OCI-LY7 (cell line): ENCODE measurements at regions not wholly inside any gene's neighbourhood (a gene's known extent, or its start where the extent isn't known, plus 50 kb on each side); places are given as distances from the start of the nearest gene placed in this dataset.
"Not testable (repeated sequence)": the region's sequence is repeated elsewhere in the genome, so short reads cannot be mapped to it uniquely, and the experiment has no call there.

Experiments used
- CTCF ChIP-seq: fragments of 200-600 bp; sonication (generic); conservative IDR thresholded peaks from 2 replicates; pipeline ENCODE4 v1.5.1; 2014; ENCODE audit warnings: mild to moderate bottlenecking, antibody characterized with exemption, low read length, moderate library complexity, mixed read lengths
- EZH2phosphoT487 ChIP-seq: fragments of 200-600 bp; sonication (generic); IDR thresholded peaks from 2 replicates; pipeline ENCODE4 v1.6.1; 2018; ENCODE audit warnings: low read depth, borderline replicate concordance, mild to moderate bottlenecking, mixed run types, antibody characterized with exemption, low read length, moderate library complexity, mixed read lengths

GRCh38 chr5:53808392-53808791, 248.0 kb downstream of the NDUFS4 start:
- TF ChIP-seq EZH2phosphoT487, CTCF: not testable (repeated sequence)
